MG63 (cell line): ENCODE measurements at regions not wholly inside any gene's neighbourhood (a gene's known extent, or its start where the extent isn't known, plus 50 kb on each side); places are given as distances from the start of the nearest gene placed in this dataset.
"Not testable (repeated sequence)": the region's sequence is repeated elsewhere in the genome, so short reads cannot be mapped to it uniquely, and the experiment has no call there.

Source experiments
- DNase-seq: peaks from one replicate; pipeline ENCODE4 v3.0.0-alpha.2; 2020
- H3K27me3 ChIP-seq: fragments of 250-450 bp; sonication (Bioruptor Pico); 2 replicates; pipeline ENCODE4 v1.5.1; 2020; ENCODE audit warnings: mild to moderate bottlenecking, moderate library complexity
- H3K36me3 ChIP-seq: fragments of 250-450 bp; sonication (Bioruptor Pico); 2 replicates; pipeline ENCODE4 v1.5.1; 2020; ENCODE audit warnings: mild to moderate bottlenecking, moderate library complexity
- H3K4me3 ChIP-seq: fragments of 250-450 bp; sonication (Bioruptor Pico); 2 replicates; pipeline ENCODE4 v1.5.1; 2020; ENCODE audit warnings: mild to moderate bottlenecking, moderate library complexity
- H3K9me3 ChIP-seq: fragments of 250-450 bp; sonication (Bioruptor Pico); 2 replicates; pipeline ENCODE4 v1.5.1; 2020; ENCODE audit warnings: mild to moderate bottlenecking, moderate library complexity

- H3K9me3 ChIP-seq, result peaks cover 2% of the 10 kb centered on the region; the same call in 1 of the 2 replicates
- no peak for DNase-seq
- peaks cover 2% of the 10 kb centered on the region; the same call in 1 of the 2 replicates for H3K27me3 ChIP-seq
- no peak overlapping the region for H3K4me3 ChIP-seq
- no peaks in the 10 kb centered on the region for H3K36me3 ChIP-seq
Observed at GRCh38 chr1:229897501-229897900, 169.5 kb upstream of the GALNT2 start.

GRCh38 chr1:229900220-229900619 is 166.8 kb upstream of the GALNT2 start:
- Histone ChIP-seq H3K27me3 (no peaks in the 10 kb centered on the region; the same call in 1 of the 2 replicates), H3K4me3 (no peak overlapping the region), H3K9me3 (peaks cover 2% of the 10 kb centered on the region; the same call in 1 of the 2 replicates), H3K36me3 (no peaks in the 10 kb centered on the region)
- no peak for DNase-seq

- Histone ChIP-seq H3K27me3 (peaks cover 17% of the 10 kb centered on the region), H3K4me3 (no peak overlapping the region), H3K9me3 (peaks cover 2% of the 10 kb centered on the region; the same call in 1 of the 2 replicates), H3K36me3 (no peaks in the 10 kb centered on the region)
- DNase-seq, result no peak
Observed at GRCh38 chr1:229905031-229905545, 161.9 kb upstream of the GALNT2 start.

GRCh38 chr1:229905652-229906051 is 161.4 kb upstream of the GALNT2 start:
- Histone ChIP-seq H3K4me3 (no peak overlapping the region), H3K9me3 (peaks cover 2% of the 10 kb centered on the region; the same call in 1 of the 2 replicates), H3K36me3 (no peaks in the 10 kb centered on the region), H3K27me3 (peaks cover 17% of the 10 kb centered on the region)
- DNase-seq, result no peak

GRCh38 chr1:229907884-229908638 is 159.0 kb upstream of the GALNT2 start:
- no peaks in the 10 kb centered on the region for H3K36me3 ChIP-seq
- DNase-seq, result no peak
- H3K27me3 ChIP-seq, result peaks cover 20% of the 10 kb centered on the region
- H3K4me3 ChIP-seq, result no peak overlapping the region
- no peaks in the 10 kb centered on the region for H3K9me3 ChIP-seq

- H3K27me3 ChIP-seq, result peaks cover 20% of the 10 kb centered on the region
- no peaks in the 10 kb centered on the region for H3K9me3 ChIP-seq
- H3K36me3 ChIP-seq, result no peaks in the 10 kb centered on the region
- H3K4me3 ChIP-seq, result no peak overlapping the region
- no peak for DNase-seq
Observed at GRCh38 chr1:229908689-229909088, 158.3 kb upstream of the GALNT2 start.

GRCh38 chr1:229913489-229913888 is 153.5 kb upstream of the GALNT2 start:
- Histone ChIP-seq H3K27me3 (peaks cover 7% of the 10 kb centered on the region; the same call in 1 of the 2 replicates), H3K4me3 (no peak overlapping the region), H3K9me3 (no peaks in the 10 kb centered on the region), H3K36me3 (no peaks in the 10 kb centered on the region)
- DNase-seq, result no peak

GRCh38 chr1:229919488-229919887 is 147.6 kb upstream of the GALNT2 start:
- not testable (repeated sequence) for H3K4me3 ChIP-seq, DNase-seq, H3K36me3 ChIP-seq, H3K9me3 ChIP-seq, H3K27me3 ChIP-seq

GRCh38 chr1:229920683-229921082 is 146.4 kb upstream of the GALNT2 start:
- no peaks in the 10 kb centered on the region for H3K36me3 ChIP-seq
- H3K27me3 ChIP-seq, result no peaks in the 10 kb centered on the region
- no peak for DNase-seq
- no peak overlapping the region for H3K4me3 ChIP-seq
- no peaks in the 10 kb centered on the region for H3K9me3 ChIP-seq

GRCh38 chr1:229922249-229922648 is 144.8 kb upstream of the GALNT2 start:
- Histone ChIP-seq H3K36me3 (no peaks in the 10 kb centered on the region), H3K27me3 (no peaks in the 10 kb centered on the region), H3K4me3 (no peak overlapping the region), H3K9me3 (no peaks in the 10 kb centered on the region)
- DNase-seq, result no peak

- Histone ChIP-seq H3K4me3 (no peak overlapping the region), H3K27me3 (no peaks in the 10 kb centered on the region), H3K36me3 (no peaks in the 10 kb centered on the region), H3K9me3 (no peaks in the 10 kb centered on the region)
- DNase-seq, result no peak
Observed at GRCh38 chr1:229924639-229925038, 142.4 kb upstream of the GALNT2 start.

- H3K4me3 ChIP-seq, result no peak overlapping the region
- DNase-seq, result no peak
- no peaks in the 10 kb centered on the region for H3K27me3 ChIP-seq
Observed at GRCh38 chr1:229928767-229929166, 138.3 kb upstream of the GALNT2 start.

GRCh38 chr1:229931751-229932150 is 135.3 kb upstream of the GALNT2 start:
- H3K27me3 ChIP-seq, result peaks cover 14% of the 10 kb centered on the region
- not testable (repeated sequence) for H3K4me3 ChIP-seq, H3K9me3 ChIP-seq, H3K36me3 ChIP-seq, DNase-seq

More at GRCh38 chr1:229928767-229929166, 138.3 kb upstream of the GALNT2 start:
- Histone ChIP-seq H3K36me3 (no peaks in the 10 kb centered on the region), H3K9me3 (no peaks in the 10 kb centered on the region)

- not testable (repeated sequence) for H3K4me3 ChIP-seq, H3K36me3 ChIP-seq, DNase-seq, H3K9me3 ChIP-seq
- peaks cover 33% of the 10 kb centered on the region for H3K27me3 ChIP-seq
Observed at GRCh38 chr1:229935157-229935556, 131.9 kb upstream of the GALNT2 start.

- no peaks in the 10 kb centered on the region for H3K36me3 ChIP-seq
- peaks cover 33% of the 10 kb centered on the region for H3K27me3 ChIP-seq
- no peak for DNase-seq
- no peak overlapping the region for H3K4me3 ChIP-seq
- no peaks in the 10 kb centered on the region for H3K9me3 ChIP-seq
Observed at GRCh38 chr1:229938551-229938950, 128.5 kb upstream of the GALNT2 start.

- peak; percentile 31 for DNase-seq
- H3K27me3 ChIP-seq, result peaks cover 27% of the 10 kb centered on the region
- H3K36me3 ChIP-seq, result no peaks in the 10 kb centered on the region
- H3K9me3 ChIP-seq, result no peaks in the 10 kb centered on the region
- no peak overlapping the region for H3K4me3 ChIP-seq
Observed at GRCh38 chr1:229940684-229941083, 126.4 kb upstream of the GALNT2 start.

- H3K27me3 ChIP-seq, result peaks cover 22% of the 10 kb centered on the region
- no peaks in the 10 kb centered on the region for H3K36me3 ChIP-seq
- no peak for DNase-seq
- H3K9me3 ChIP-seq, result no peaks in the 10 kb centered on the region
- H3K4me3 ChIP-seq, result no peak overlapping the region
Observed at GRCh38 chr1:229941160-229941559, 125.9 kb upstream of the GALNT2 start.

GRCh38 chr1:229941831-229942230 is 125.2 kb upstream of the GALNT2 start:
- no peak for DNase-seq
- Histone ChIP-seq H3K4me3 (no peak overlapping the region), H3K27me3 (peaks cover 19% of the 10 kb centered on the region), H3K36me3 (no peaks in the 10 kb centered on the region), H3K9me3 (no peaks in the 10 kb centered on the region)
